SK-N-SH (cell line): ENCODE measurements at regions not wholly inside any gene's neighbourhood (a gene's known extent, or its start where the extent isn't known, plus 50 kb on each side); places are given as distances from the start of the nearest gene placed in this dataset.

Experiments used
- CTCF ChIA-PET: fragments of 300-600, 350-600 bp; formaldehyde crosslinking; extraction: SDS; loops from one replicate; lab custom pipeline; 2021; lab: Yijun Ruan, JAX
- POLR2A ChIA-PET: fragments of 350-600 bp; sonication (Branson Sonifier 250); formaldehyde crosslinking; extraction: SDS; loops from one replicate; lab custom pipeline; 2020; ENCODE audit warnings: antibody characterized with exemption, inconsistent platforms; lab: Yijun Ruan, JAX
- DNase-seq: peaks from one replicate; pipeline ENCODE4 v3.0.0; 2012
- H2AFZ ChIP-seq: fragments of 200-600 bp; sonication (generic); 2 replicates; pipeline ENCODE4 v1.8.1; 2016; ENCODE audit warnings: antibody characterized with exemption, mild to moderate bottlenecking, low read depth
- H3F3A ChIP-seq: fragments of 200-600 bp; sonication (generic); replicated peaks from 2 replicates; pipeline ENCODE3; 2016; ENCODE audit warnings: antibody characterized with exemption, mild to moderate bottlenecking; ENCODE audit not compliant: insufficient read depth
- H3K27ac ChIP-seq, 2 experiments: fragments of 200-500 bp in 1 of 2; fragments of 200-600 bp in 1 of 2; sonication (Bioruptor generic) in 1 of 2; sonication (generic), shearing (Covaris generic) in 1 of 2; 2 replicates each; pipeline versions ENCODE4 v1.5.1 to v1.6.1; 2014 to 2016; ENCODE audit warnings: low read depth in 2 of 2, inconsistent platforms in 1 of 2, low read length in 1 of 2, mild to moderate bottlenecking in 1 of 2, mixed read lengths in 1 of 2
- H3K27me3 ChIP-seq: fragments of 200-600 bp; sonication (generic), shearing (Covaris generic); 2 replicates; pipeline ENCODE4 v1.6.1; 2016; ENCODE audit warnings: mixed run types; ENCODE audit not compliant: insufficient read depth
- H3K36me3 ChIP-seq, 2 experiments: fragments of 200-500 bp in 1 of 2; fragments of 200-600 bp in 1 of 2; sonication (Bioruptor generic) in 1 of 2; sonication (generic) in 1 of 2; replicated peaks in 1 of 2; 2 replicates each; pipeline versions ENCODE3 to v1.5.1; 2014 to 2016; ENCODE audit warnings: low read length in 1 of 2, mild to moderate bottlenecking in 1 of 2; ENCODE audit not compliant: insufficient read depth in 2 of 2, control insufficient read depth in 1 of 2
- H3K4me1 ChIP-seq, 2 experiments: fragments of 200-500 bp in 1 of 2; fragments of 200-600 bp in 1 of 2; sonication (Bioruptor generic) in 1 of 2; sonication (generic), shearing (Covaris generic) in 1 of 2; 2 replicates each; pipeline versions ENCODE4 v1.5.1 to v1.6.1; 2014 to 2016; ENCODE audit warnings: low read depth in 1 of 2, low read length in 1 of 2, mixed run types in 1 of 2; ENCODE audit not compliant: insufficient read depth in 2 of 2, control insufficient read depth in 1 of 2
- H3K4me2 ChIP-seq: fragments of 200-600 bp; sonication (generic), shearing (Covaris generic); 2 replicates; pipeline ENCODE4 v1.6.1; 2017; ENCODE audit warnings: mixed run types
- H3K4me3 ChIP-seq, 2 experiments: fragments of 200-500 bp in 1 of 2; fragments of 200-600 bp in 1 of 2; sonication (Bioruptor generic) in 1 of 2; sonication (generic), shearing (Covaris generic) in 1 of 2; 2 replicates each; pipeline versions ENCODE4 v1.5.1 to v1.8.1; 2014 to 2016; ENCODE audit warnings: low read depth in 2 of 2, inconsistent platforms in 1 of 2, low read length in 1 of 2, mild to moderate bottlenecking in 1 of 2, mixed read lengths in 1 of 2, moderate library complexity in 1 of 2
- H3K79me2 ChIP-seq: fragments of 200-600 bp; sonication (generic); 2 replicates; pipeline ENCODE4 v1.8.1; 2017; ENCODE audit warnings: mild to moderate bottlenecking; ENCODE audit not compliant: insufficient read depth
- H3K9ac ChIP-seq: fragments of 200-600 bp; sonication (generic); 2 replicates; pipeline ENCODE4 v1.6.1; 2017; ENCODE audit warnings: mixed run types
- H3K9me2 ChIP-seq: fragments of 200-600 bp; sonication (generic); 2 replicates; pipeline ENCODE4 v1.6.1; 2017; ENCODE audit warnings: mixed run types
- H3K9me3 ChIP-seq: fragments of 200-600 bp; sonication (generic); 2 replicates; pipeline ENCODE4 v1.6.1; 2017; ENCODE audit warnings: mixed run types, mild to moderate bottlenecking, moderate library complexity
- H4K20me1 ChIP-seq: fragments of 200-600 bp; sonication (generic); 2 replicates; pipeline ENCODE4 v1.6.1; 2017; ENCODE audit warnings: mild to moderate bottlenecking, mixed run types; ENCODE audit not compliant: insufficient read depth
- ELF1 ChIP-seq: IDR thresholded peaks from 2 replicates; pipeline ENCODE4 v1.4.0; 2012
- GABPA ChIP-seq: IDR thresholded peaks from 2 replicates; pipeline ENCODE4 v1.4.0; 2012; ENCODE audit warnings: low read depth, mild to moderate bottlenecking
- IRF3 ChIP-seq: fragments of 150-350 bp; IDR thresholded peaks from 2 replicates; pipeline ENCODE4 v1.6.1; 2016; ENCODE audit warnings: mild to moderate bottlenecking, low read depth, low read length
- MEF2A ChIP-seq: IDR thresholded peaks from 2 replicates; pipeline ENCODE4 v1.4.0; 2012; ENCODE audit warnings: low read depth, borderline replicate concordance
- MXI1 ChIP-seq: IDR thresholded peaks from 2 replicates; pipeline ENCODE4 v1.6.1; 2012; ENCODE audit warnings: mild to moderate bottlenecking, low read depth, low read length, improper control_type of control experiment
- NRF1 ChIP-seq: IDR thresholded peaks from 2 replicates; pipeline ENCODE4 v1.6.1; 2012; ENCODE audit warnings: low read depth, mild to moderate bottlenecking, low read length
- POLR2AphosphoS5 ChIP-seq: IDR thresholded peaks from 2 replicates; pipeline ENCODE4 v1.6.1; 2012; ENCODE audit warnings: low read depth, low read length
- RAD21 ChIP-seq: IDR thresholded peaks from 2 replicates; pipeline ENCODE4 v1.6.1; 2012; ENCODE audit warnings: mild to moderate bottlenecking, low read length
- RCOR1 ChIP-seq: fragments of 150-350 bp; IDR thresholded peaks from 2 replicates; pipeline ENCODE4 v1.6.1; 2017; ENCODE audit warnings: antibody characterized with exemption, low read length
- REST ChIP-seq: IDR thresholded peaks from 2 replicates; pipeline ENCODE4 v1.6.1; 2012; ENCODE audit warnings: mild to moderate bottlenecking, low read depth, low read length, moderate library complexity
- RFX5 ChIP-seq: IDR thresholded peaks from 2 replicates; pipeline ENCODE4 v1.6.1; 2012; ENCODE audit warnings: mild to moderate bottlenecking, improper control_type of control experiment, low read length
- SIN3A ChIP-seq: IDR thresholded peaks from 2 replicates; pipeline ENCODE4 v1.6.1; 2012; ENCODE audit warnings: low read depth, mild to moderate bottlenecking, low read length, moderate library complexity, borderline replicate concordance
- USF1 ChIP-seq: IDR thresholded peaks from 2 replicates; pipeline ENCODE4 v1.4.0; 2012; ENCODE audit warnings: low read depth, borderline replicate concordance
- YY1 ChIP-seq: IDR thresholded peaks from 2 replicates; pipeline ENCODE4 v1.4.0; 2012; ENCODE audit warnings: low read depth, mild to moderate bottlenecking
- WGBS: methylation state at CpG from one replicate; pipeline ENCODE4 v1.1.6; 2017; ENCODE audit warnings: low lambda C conversion rate; 5-methylcytosine and 5-hydroxymethylcytosine counted together

GRCh38 chr1:60891765-60892164 lies 190.6 kb upstream of the NFIA start:
- no peak for DNase-seq
- TF ChIP-seq RCOR1 (no peak), GABPA (no peak), IRF3 (no peak), YY1 (no peak), USF1 (no peak), NRF1 (no peak), RAD21 (no peak), RFX5 (no peak), POLR2AphosphoS5 (no peak), MXI1 (no peak), REST (no peak), ELF1 (no peak), SIN3A (no peak), MEF2A (no peak)
- Histone ChIP-seq H3K27me3 (no peaks in the 10 kb centered on the region), H3K4me1 (peaks cover 2 to 61% of the 10 kb centered on the region in 2 experiments; a peak in 2 of 4 replicates), H3K27ac (peak overlapping the region in 1 of 2 experiments; percentile 89; a peak in 2 of 4 replicates), H2AFZ (no peak overlapping the region), H3K9me3 (no peaks in the 10 kb centered on the region), H3K4me2 (no peak overlapping the region), H3K9me2 (no peaks in the 10 kb centered on the region), H3F3A (no peaks in the 10 kb centered on the region), H3K79me2 (no peaks in the 10 kb centered on the region), H4K20me1 (no peaks in the 10 kb centered on the region), H3K9ac (no peak overlapping the region), H3K36me3 (no peaks in the 10 kb centered on the region), H3K4me3 (no peak overlapping the region)
- POLR2A ChIA-PET = interaction anchor here (1.2 to 2.9 kb wide), 2 partner anchors 10 to 26 kb away, joined by 3 to 9 read pairs; no protein-coding TSS in a partner anchor
- CTCF ChIA-PET = interaction anchor here (1.2 to 1.6 kb wide), 3 partner anchors 29 to 158 kb away, joined by 3 to 5 read pairs (median 4); no protein-coding TSS in a partner anchor
- WGBS = 90% methylated on average over 3 of the region's 3 CpGs
